ENCODE measurements at regions not wholly inside any gene's neighbourhood (a gene's known extent, or its start where the extent isn't known, plus 50 kb on each side); places are given as distances from the start of the nearest gene placed in this dataset.
A peak's percentile ranks its signal among the peaks of the same experiment; 100 is the strongest.
"Not testable (repeated sequence)": the region's sequence is repeated elsewhere in the genome, so short reads cannot be mapped to it uniquely, and the experiment has no call there.

GRCh38 chr9:26220367-26220766, 542.1 kb upstream of the TUSC1 start:
- DNase-seq = no peak

GRCh38 chr9:26219961-26220360, 541.7 kb upstream of the TUSC1 start:
- DNase-seq = no peak

GRCh38 chr9:26216702-26217101, 538.5 kb upstream of the TUSC1 start:
- no peak for DNase-seq

- DNase-seq = not testable (repeated sequence)
Observed at GRCh38 chr9:26214713-26215444, 536.6 kb upstream of the TUSC1 start.

- DNase-seq = no peak
Observed at GRCh38 chr9:26210338-26210851, 532.2 kb upstream of the TUSC1 start.

- no peak for DNase-seq
Observed at GRCh38 chr9:26205261-26205660, 527.0 kb upstream of the TUSC1 start.

- no peak for DNase-seq
Observed at GRCh38 chr9:26193237-26193636, 515.0 kb upstream of the TUSC1 start.

- no peak for DNase-seq
Observed at GRCh38 chr9:26191711-26192110, 513.5 kb upstream of the TUSC1 start.

- peak; percentile 11 for DNase-seq
Observed at GRCh38 chr9:26181836-26182235, 503.6 kb upstream of the TUSC1 start.

- DNase-seq = no peak
Observed at GRCh38 chr9:26176628-26177027, 498.4 kb upstream of the TUSC1 start.

GRCh38 chr9:26175264-26175663, 497.0 kb upstream of the TUSC1 start:
- DNase-seq = no peak

GRCh38 chr9:26172301-26172700, 494.1 kb upstream of the TUSC1 start:
- DNase-seq = no peak

GRCh38 chr9:26171691-26172090, 493.4 kb upstream of the TUSC1 start:
- no peak for DNase-seq

- DNase-seq = no peak
Observed at GRCh38 chr9:26170190-26170589, 491.9 kb upstream of the TUSC1 start.

GRCh38 chr9:26169708-26170107, 491.5 kb upstream of the TUSC1 start:
- DNase-seq = no peak

GRCh38 chr9:26166537-26166936, 488.3 kb upstream of the TUSC1 start:
- DNase-seq = no peak

- DNase-seq = no peak
Observed at GRCh38 chr9:26165426-26165825, 487.2 kb upstream of the TUSC1 start.

- no peak for DNase-seq
Observed at GRCh38 chr9:26163931-26164330, 485.7 kb upstream of the TUSC1 start.

GRCh38 chr9:26159575-26160392, 481.5 kb upstream of the TUSC1 start:
- DNase-seq = no peak

GRCh38 chr9:26158631-26159150, 480.4 kb upstream of the TUSC1 start:
- DNase-seq = no peak

- DNase-seq = no peak
Observed at GRCh38 chr9:26157411-26157810, 479.2 kb upstream of the TUSC1 start.

GRCh38 chr9:26152350-26152749, 474.1 kb upstream of the TUSC1 start:
- DNase-seq = no peak

- DNase-seq = no peak
Observed at GRCh38 chr9:26148128-26148527, 469.9 kb upstream of the TUSC1 start.

- DNase-seq = no peak
Observed at GRCh38 chr9:26145938-26146337, 467.7 kb upstream of the TUSC1 start.
